ENCODE measurements at regions not wholly inside any gene's neighbourhood (a gene's known extent, or its start where the extent isn't known, plus 50 kb on each side); places are given as distances from the start of the nearest gene placed in this dataset.
"Not testable (repeated sequence)": the region's sequence is repeated elsewhere in the genome, so short reads cannot be mapped to it uniquely, and the experiment has no call there.

DNA sequence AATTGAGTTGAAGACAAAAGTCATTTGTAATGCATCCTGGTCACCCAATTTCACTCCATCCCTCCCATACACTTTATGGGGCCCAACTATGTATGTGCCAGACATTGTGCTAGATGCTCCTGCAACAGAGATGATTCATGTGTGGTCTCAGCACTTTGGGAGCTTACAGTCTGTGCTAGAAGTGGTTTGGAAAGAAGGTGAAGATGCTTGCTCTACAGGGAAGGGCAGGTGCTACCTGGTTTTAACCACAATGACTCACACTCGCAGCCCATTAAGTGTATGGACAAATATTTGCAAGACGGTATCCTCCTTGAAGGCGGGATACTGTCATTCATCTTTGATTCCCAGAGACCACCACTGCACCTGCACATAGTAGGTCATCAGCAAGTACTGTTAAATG is 257.6 kb downstream of the OTUD1 start:
- no peak for DNase-seq
- ATAC-seq (ENCODE audit: poor library complexity), result no peak
- intact Hi-C loops (cut with DNase I), result no loop called here

DNA sequence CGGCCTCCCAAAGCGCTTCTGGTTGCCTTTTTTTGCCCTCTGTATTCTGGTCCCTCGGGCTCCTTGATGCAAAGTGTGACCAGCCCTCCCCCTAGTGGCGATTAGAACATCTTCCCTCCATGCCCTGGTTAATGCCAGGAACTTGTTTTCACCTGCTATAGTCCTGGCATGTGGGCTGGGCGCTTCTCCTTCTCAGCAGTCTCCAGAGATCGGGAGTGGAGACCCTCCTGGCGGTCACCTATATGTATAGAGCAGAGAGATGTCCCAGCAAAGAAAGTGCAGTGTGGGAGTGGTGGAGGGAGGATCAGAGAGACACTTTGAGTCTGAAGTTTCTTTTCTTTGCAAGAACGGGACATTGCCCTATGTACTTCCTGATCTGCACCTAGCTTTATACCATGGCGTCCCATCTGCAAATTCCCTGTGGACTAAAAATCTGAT is 264.1 kb downstream of the OTUD1 start:
- intact Hi-C loops (cut with DNase I), result loop anchor here (10.0 kb wide), 1 partner anchor 388 kb away; no protein-coding TSS in a partner anchor
- ATAC-seq (ENCODE audit: poor library complexity) (peak; percentile 74), DNase-seq (peak; percentile 38)

DNA sequence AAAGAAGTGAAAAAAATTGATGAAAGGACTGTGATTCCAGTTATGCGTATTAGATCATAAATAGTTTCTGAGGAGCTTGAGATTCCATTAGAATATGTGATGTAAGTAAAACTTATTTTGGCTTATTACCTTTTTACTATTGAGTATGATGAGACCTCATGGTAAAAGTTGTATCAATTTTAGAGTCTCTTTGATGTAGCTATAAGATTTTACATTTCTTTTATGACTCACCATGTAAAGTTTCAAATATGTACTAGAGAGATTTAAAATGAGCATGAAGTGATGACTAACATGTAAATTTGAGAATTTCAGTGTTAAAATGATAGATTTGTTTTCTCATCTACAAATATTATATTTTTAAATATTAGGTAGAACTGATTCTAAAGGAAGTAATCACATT is 276.5 kb downstream of the OTUD1 start:
- DNase-seq, result no peak
- intact Hi-C loops (cut with DNase I), result no loop called here
- ATAC-seq (ENCODE audit: poor library complexity), result no peak

DNA sequence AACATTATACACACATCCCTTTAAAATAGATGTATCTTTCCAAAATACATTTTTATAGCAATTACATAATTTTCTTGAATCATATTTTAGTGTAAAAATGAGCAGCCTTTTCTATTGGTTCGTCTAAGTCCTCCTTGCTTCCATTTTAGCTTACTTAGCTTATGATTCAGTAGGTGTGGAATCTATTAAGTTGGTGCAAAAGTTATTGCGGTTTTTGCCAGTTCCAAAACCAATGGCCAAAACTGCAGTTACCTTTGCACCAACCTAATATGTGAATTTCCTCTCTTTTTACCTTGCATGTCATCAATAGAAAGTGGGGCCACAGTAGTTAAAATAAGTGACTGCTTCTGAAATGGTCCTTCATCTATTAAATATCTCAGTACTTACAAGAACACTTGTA is 279.0 kb downstream of the OTUD1 start:
- DNase-seq (no peak), ATAC-seq (ENCODE audit: poor library complexity) (no peak)
- intact Hi-C loops (cut with DNase I), result no loop called here

DNA sequence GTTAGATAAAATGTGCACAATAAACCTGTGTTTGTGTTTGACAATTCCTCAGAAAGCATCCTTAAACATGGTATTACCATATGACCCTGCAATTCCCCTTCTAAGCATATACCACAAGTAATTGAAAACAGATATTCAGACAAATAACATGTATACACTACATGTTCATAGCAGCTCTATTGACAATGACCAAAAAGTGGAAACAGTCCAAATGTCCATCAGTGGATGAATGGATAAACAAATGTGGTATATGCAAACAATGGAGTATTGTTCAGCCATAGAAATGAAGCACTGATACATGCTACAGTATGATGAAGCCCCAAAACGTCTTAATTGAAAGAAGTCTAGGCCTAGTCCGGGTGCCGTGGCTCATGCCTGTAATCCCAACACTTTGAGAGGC is 280.1 kb downstream of the OTUD1 start:
- ATAC-seq (ENCODE audit: poor library complexity), result no peak
- no peak for DNase-seq
- intact Hi-C loops (cut with DNase I), result no loop called here

DNA sequence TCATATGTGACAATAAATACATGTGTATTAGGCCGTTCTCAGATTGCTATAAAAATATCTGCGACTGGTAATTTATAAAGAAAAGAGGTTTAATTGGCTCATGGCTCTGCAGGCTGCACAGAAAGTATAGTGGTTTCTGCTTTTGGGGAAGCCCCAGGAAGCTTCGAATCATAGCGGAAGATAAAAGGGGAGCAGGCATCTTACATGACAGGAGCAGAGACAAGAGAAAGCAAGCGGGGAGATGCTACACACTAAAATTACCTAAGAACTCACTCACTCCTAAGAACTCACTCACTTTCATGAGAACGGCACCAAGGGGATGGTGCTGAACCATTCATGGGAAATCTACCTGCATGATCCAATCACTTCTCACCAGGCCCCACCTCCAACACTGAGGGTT is 284.9 kb downstream of the OTUD1 start:
- no peak for ATAC-seq (ENCODE audit: poor library complexity)
- intact Hi-C loops (cut with DNase I), result no loop called here

DNA sequence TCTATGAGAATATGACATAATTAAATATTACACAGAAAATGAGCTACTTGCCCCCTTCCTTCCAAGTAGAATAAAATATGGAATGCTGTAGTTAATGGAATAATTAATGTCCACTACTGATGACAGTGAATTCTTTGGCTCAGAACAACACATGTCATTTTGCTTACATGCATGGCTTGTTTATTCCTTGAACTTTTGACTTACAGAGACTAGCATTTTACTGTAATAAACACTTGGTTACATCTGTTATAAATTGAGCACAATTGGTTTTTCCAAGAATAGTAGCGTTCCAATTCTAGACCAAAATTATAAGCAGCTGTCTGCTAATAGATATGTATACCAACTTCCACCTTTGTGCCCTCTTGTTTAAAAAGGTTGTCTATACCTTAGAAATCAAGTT is 286.7 kb downstream of the OTUD1 start:
- no peak for DNase-seq

More for the DNA sequence above, 284.9 kb downstream of the OTUD1 start:
- DNase-seq, result no peak

DNA sequence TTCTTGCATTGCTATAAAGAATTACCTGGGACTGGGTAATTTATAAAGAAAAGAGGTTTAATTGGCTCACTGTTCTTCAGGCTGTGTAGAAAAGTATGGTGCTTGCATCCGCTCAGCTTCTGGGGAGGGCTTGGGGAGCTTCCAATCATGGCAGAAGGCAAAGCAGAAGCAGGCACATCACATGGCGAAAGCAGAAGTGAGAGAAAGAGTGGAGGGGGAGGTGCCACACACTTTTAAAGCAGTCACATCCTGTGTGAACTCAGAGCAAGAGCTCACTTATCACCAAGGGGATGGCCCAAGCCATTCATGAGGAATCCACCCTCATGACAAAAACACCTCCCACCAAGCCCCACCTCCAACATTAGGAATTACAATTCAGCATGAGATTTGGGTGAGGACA is 303.5 kb downstream of the OTUD1 start:
- intact Hi-C loops (cut with DNase I), result no loop called here
- ATAC-seq (ENCODE audit: poor library complexity), result no peak
- no peak for DNase-seq

More for the DNA sequence above, 286.7 kb downstream of the OTUD1 start:
- intact Hi-C loops (cut with DNase I), result no loop called here
- ATAC-seq (ENCODE audit: poor library complexity), result no peak

DNA sequence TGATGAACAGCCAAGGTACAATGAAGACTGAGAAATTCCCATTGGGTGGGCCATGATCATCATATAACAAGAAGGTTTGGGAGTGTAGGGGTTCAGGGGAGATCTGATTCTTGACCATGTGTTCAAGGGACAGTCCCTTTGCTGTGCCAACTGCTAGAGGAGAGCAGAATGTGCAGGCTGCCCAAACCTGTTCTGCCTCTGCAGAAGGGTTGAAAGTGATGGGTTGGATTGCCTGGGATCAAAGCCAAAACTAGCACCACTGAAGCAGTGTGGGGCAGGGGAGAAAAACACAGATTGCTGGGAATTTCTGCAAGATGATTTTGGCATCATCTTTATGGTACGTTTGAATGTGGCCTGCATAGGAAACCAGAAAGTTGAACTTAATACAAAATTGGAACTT is 303.9 kb downstream of the OTUD1 start:
- ATAC-seq (ENCODE audit: poor library complexity) (no peak), DNase-seq (no peak)
- intact Hi-C loops (cut with DNase I), result no loop called here

DNA sequence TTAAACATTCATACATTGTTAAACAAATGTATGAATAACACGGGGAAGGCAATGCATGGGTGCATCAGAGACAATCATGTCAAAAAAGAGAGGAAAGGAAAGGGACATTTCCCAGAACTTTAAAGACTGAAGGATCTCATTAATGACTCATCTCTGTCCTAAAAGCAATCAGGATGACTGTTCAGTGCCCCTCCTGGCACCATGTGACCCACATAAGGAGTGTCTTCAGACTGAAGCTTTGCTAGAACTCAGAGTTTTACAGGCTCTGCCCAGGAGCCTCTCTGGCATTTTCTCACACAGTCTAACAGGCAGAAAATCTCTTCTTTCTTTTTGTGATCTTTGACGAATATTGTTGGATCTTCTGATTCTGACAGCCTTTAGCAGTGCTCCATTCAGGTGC is 315.3 kb downstream of the OTUD1 start:
- intact Hi-C loops (cut with DNase I), result no loop called here
- ATAC-seq (ENCODE audit: poor library complexity) (no peak), DNase-seq (no peak)

DNA sequence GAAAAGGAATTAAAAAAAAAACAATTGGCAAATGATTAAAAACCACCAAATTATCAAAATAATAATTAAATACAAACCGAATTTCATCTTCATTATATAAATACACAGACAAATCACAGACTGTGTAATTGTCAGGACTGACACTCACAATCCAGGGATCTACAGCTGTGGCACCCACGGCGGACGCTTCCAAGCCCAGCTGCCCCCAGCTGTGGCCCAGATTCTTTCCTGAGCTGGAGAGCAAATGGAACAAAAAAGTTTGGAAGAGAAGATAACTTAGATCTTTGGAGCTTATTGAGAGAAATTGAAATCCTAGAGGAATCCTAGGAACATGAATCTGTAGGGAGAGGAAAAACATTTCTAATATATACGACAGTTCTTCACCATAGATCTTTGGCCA is 316.1 kb downstream of the OTUD1 start:
- DNase-seq, result no peak
- ATAC-seq (ENCODE audit: poor library complexity), result no peak
- intact Hi-C loops (cut with DNase I), result no loop called here

DNA sequence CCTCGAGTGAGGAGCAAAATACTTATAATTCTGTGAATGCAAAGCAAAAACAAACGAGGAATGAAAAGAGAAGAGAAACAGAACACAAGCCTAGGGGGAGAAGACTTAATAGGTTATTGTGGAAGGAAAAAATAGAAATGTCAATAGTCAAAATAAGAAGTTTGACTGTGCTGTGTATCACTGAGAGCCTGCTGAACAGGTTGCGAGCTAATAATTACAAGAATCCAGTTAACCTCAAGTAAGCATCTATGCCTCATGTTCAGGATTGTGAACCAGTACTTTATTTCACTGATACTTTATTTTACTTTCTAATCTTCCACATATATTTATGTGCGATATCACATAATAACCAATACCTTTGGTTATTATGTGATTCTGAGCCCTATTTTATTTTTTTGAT is 316.7 kb downstream of the OTUD1 start:
- intact Hi-C loops (cut with DNase I), result no loop called here
- DNase-seq, result no peak
- ATAC-seq (ENCODE audit: poor library complexity), result no peak

DNA sequence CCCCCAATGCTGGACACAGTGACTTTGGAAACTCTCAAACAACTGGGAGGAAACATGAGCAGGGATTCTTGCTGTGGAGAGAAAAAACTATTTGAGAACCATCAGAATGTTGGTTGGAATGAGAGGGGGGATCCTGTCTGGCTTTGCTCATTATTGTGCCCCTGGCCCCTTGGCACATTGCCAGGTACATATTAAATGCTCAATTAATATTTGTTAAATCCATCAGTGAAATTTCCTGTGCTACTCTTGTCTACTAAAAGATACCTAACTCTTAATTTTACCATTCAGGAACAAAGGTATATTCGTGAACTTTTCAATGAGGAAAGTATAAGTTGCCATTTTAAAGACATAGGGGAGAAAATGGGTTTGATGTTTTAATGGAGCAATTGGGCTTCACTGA is 329.4 kb downstream of the OTUD1 start:
- ATAC-seq (ENCODE audit: poor library complexity) (no peak), DNase-seq (no peak)
- intact Hi-C loops (cut with DNase I), result no loop called here

DNA sequence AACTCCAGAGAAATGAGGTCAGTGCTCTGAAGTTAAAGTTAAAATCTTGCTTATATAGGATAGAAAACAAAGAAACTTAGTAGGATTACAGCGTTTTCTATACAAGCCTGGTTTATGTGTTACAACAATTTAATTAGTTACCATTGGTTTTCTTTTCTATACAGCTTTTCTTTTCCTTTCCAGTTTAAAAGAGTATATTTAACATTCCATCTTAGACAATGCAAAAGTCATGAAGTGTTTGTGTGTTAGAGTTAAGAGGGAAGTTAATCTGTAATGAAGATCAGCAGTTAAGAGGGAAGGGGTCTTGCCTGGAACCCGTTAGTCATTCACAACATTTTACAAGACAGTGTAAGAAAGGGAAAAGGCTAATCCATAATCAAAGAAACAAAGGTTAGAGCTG is 338.3 kb downstream of the OTUD1 start:
- no peak for ATAC-seq (ENCODE audit: poor library complexity)
- DNase-seq, result no peak
- intact Hi-C loops (cut with DNase I), result no loop called here

DNA sequence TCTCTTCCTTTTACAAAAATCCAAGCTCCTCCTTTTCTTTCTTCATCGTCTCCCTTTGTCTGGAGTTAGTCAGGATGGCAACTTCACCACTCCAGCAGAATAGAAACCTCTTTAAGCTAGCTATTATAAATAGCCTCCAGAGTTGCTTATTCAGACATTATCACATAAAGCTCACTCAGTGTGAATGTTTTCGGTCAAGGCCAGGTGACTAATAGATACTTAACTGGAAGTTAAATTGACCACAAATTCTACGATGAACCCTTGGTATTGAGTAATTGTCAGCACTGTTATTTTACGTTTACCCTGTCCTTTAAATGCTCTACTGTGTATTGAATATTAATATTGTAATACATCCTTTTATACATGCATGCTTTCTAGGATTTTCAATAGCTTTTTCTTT is 340.4 kb downstream of the OTUD1 start:
- DNase-seq (no peak), ATAC-seq (ENCODE audit: poor library complexity) (no peak)
- intact Hi-C loops (cut with DNase I), result no loop called here

DNA sequence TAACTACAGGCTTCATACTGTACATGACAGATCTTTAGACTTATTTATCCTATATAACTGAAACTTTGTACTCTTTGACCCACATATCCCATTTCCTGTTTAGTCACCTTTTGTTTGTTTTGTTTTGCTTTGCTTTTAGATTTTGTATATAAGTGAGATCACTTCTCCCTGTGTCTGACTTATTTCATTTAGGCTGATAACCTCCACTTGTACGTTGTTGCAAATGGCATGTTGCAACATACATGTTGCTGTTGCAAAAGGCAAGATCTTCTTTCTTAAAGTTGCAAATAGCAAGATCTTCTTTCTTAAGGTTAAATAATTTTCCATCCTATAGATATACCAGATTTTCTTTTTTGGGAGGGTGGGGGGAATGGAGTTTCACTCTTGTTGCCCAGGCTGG is 341.5 kb downstream of the OTUD1 start:
- DNase-seq (no peak), ATAC-seq (ENCODE audit: poor library complexity) (no peak)
- intact Hi-C loops (cut with DNase I), result no loop called here

DNA sequence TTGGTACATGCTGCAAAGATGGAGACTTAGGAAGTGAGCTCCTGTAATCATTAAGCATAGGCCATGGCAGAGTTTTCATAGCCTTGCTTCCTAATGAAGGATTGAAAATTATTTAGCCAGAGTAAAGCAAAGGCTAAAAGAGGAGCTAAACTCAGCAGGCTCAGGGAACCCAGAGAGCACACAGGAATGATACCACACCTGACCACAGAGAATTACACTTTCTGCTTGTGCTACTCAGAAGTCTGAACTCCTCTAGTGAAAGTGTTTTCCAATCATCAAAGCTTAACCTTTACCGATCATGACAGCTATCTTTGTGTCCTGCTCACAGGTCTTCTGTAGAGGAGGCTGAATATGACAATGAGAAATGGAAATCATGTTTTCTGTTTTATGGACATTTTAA is 347.7 kb downstream of the OTUD1 start:
- ATAC-seq (ENCODE audit: poor library complexity) (no peak), DNase-seq (no peak)
- intact Hi-C loops (cut with DNase I), result no loop called here

DNA sequence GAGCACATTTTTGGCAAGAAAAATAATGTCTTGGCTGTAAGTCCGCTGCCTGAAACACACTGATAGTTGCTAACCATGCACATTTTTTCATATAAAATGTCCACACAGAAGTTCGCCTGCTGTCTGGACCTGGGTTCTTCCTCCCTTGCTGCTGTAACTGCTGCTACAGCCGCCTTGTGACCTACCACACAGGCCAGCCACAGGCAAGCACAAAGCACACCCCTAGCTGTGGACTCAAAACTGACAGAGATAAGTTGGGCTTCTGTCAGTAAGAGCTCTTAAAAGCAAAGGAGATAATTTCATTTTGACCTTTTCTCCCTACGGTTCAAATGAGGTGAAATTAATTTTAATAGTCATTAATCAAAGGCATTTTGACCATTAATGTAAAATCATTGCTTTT is 354.7 kb downstream of the OTUD1 start:
- intact Hi-C loops (cut with DNase I), result no loop called here
- ATAC-seq (ENCODE audit: poor library complexity), result peak; percentile 55
- DNase-seq, result no peak

DNA sequence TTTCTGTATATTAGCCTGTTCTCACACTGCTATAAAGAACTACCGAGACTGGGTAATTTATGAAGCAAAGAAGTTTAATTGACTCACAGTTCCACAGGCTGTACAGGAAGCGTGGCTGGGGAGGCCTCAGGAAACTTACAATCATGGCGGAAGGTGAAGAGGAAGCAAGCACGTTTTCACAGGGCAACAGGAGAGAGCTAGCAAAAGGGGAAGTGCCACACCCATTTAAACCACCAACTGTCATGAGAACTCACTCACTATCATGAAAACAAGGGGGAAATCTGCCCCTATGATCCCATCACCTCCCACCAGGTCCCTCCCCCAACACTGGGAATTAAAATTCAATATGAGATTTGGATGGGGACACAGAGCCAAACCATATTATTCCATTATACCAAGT is 358.6 kb downstream of the OTUD1 start:
- DNase-seq; intact Hi-C loops (cut with DNase I); ATAC-seq (ENCODE audit: poor library complexity): not testable (repeated sequence)

DNA sequence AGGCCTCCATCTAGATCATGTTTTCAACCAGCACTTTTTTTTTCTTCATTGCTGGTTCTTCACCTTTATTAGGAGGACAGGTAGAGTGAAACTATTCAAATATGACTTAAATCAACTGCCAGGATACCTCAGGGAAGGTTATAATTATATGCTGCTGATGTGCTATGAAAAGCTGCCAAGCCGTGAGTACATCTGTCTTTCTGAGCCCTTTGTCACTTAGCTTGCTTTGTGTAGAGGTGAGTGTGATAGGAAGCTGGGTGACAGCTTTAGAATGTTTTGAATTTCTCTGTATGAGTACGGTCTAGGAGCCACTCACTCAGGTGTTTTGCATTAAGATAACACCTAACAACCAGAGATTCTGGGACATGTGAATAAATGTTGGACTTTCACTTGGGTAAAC is 365.2 kb downstream of the OTUD1 start:
- peak; percentile 57 for ATAC-seq (ENCODE audit: poor library complexity)
- intact Hi-C loops (cut with DNase I), result no loop called here

DNA sequence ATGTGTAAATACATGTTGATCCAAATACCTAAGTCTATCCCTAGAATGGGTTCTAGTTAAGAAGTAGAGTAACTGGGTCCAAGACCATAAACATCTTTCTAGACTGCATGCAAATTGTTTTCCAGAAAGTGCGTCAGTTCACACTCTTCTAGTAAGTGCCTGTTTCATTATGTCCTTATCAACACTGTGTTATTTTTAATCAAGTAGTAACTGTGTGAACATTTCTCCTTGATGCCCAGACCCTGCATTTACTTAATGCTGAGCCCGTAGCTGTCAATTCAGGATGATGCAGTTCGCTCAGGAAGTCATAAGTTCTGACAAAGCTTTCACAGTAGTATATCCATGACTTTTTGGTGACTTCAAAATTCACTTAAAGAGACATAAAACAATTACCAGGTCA is 374.8 kb downstream of the OTUD1 start:
- no peak for DNase-seq
- intact Hi-C loops (cut with DNase I), result no loop called here
- ATAC-seq (ENCODE audit: poor library complexity), result peak; percentile 75

More for the DNA sequence above, 365.2 kb downstream of the OTUD1 start:
- no peak for DNase-seq

DNA sequence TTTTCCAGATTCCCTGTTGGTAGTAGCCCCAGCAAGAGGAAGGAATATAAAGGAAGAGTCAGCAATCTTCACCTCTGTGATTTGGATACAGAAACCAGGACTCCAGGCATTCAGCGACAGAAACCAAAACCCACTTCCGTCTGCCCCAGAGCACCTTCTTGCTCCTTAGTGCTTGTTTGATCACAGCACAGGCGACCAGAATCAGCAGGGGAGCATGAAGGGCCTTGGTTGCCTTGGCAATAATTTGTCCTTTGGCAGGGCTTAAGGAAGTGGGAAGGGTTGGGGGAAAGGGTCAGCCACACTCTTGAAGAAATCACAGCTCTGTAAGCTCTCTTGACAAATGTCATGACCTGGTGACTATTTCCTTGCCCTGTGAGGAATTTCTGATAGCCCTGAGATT is 379.6 kb downstream of the OTUD1 start:
- intact Hi-C loops (cut with DNase I), result no loop called here
- DNase-seq (no peak), ATAC-seq (ENCODE audit: poor library complexity) (no peak)
